Endometrium (tissue), 2 donors: ENCODE measurements at regions not wholly inside any gene's neighbourhood (a gene's known extent, or its start where the extent isn't known, plus 50 kb on each side); places are given as distances from the start of the nearest gene placed in this dataset.
A peak's percentile ranks its signal among the peaks of the same experiment; 100 is the strongest.

Experiments used
- FAIRE-seq: peaks from 2 replicates; lab custom pipeline; 2012; peaks lifted over from hg19 to GRCh38; lab: Jason Lieb, UNC
- donor health status: control.
- donor health status: control.

DNA sequence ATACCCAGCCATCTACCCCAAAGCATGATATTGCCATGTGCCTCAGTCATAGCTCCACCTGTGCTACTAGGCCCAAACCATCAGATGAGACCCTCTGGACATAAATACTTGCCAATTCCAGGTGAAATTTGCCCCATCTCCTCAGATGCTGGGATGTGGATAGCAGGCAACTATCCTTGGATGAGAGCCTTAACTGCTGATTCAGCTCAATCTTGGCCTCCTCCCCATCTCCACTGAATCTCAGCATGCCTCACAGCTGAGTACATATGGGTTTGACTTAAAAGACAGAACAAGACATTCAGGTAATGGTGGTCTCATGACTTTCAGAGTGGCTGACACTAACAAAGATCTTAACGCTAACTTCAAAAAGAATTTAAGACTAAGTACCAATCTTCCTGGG lies 50.8 kb upstream of the KLHL13 start:
- no peak for FAIRE-seq

DNA sequence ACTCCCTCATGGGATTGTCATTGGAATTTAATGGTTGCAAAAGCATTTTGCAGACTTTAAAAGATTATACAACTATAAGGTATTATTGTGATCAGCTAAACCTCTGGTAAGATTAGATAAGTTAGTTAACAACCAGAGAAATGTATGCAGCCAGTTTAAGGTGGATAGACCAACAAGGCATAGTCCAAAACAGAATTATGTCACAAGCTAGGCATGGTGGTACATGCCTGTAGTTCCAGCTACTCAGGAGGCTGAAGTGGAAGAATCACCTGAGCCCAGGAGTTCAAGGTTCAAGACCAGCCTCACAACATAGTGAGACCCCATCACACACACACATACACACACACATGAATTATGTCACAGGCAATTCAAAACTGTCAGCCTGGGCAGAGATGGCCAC lies 54.7 kb upstream of the KLHL13 start:
- FAIRE-seq = no peak

DNA sequence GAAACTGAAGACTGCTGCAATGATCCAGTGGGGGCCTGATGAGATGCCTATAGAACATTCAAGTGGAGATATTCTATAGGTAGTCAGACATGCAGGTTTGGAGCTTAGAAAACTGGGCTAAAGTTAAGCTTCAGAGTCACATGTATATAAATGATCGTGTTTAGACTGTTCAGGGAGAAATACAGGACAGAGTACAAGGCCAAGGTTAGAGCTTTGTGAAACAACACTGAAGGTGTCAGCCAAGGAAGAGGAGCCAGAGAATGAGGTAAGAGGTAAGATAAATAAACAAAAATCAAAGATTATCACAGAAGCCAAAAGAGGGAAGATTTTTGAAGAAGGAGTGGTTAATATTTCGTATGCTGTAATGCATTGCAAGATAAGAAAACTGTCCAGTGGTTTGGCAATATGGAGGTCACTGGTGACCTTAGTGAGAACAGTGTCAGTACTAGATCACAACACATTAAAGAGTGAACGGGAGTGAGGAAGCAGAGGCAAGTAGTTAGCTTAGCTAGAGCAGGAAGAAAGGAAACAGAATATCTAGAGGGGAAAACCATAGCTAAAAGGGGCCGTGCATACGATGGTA lies 58.0 kb upstream of the KLHL13 start:
- FAIRE-seq = no peak

DNA sequence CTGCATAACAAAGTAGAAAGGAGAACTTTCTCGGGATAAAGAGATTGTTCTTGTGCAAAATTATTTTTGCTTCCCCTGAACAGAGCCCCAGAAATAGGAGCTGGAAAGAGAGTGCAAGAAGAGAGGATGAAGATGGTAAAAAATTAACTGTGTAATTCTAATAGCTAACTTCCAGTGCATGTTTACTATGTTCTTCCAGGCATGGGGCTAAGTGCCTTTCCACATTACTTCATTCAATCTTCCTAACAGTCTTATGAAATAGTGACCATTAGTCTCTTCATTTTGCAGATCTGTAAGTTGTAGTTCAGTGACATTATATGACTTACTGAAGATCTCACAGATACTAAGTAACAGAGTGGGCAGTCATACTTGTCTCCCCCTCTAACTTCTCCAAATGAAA lies 61.1 kb upstream of the KLHL13 start:
- no peak for FAIRE-seq

DNA sequence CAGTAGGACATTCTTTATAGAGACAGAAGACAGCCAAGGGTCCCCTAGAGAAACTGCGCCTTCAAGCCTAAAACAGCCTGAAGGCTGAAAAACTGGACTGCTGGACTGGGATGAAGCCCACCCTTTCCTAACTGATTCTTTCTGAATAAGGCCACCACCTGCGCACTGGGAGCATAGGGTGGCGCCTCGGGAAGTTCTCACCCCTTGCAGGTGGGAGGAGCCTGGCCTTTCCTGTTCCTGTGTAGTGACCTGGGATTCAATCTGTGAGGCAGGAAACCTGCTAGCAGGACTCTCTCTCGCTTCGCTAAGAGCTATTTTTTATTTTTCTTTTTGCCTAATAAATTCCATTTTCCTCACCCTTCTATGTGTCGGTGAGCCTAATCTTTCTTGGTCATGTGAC lies 61.8 kb upstream of the KLHL13 start:
- no peak for FAIRE-seq

DNA sequence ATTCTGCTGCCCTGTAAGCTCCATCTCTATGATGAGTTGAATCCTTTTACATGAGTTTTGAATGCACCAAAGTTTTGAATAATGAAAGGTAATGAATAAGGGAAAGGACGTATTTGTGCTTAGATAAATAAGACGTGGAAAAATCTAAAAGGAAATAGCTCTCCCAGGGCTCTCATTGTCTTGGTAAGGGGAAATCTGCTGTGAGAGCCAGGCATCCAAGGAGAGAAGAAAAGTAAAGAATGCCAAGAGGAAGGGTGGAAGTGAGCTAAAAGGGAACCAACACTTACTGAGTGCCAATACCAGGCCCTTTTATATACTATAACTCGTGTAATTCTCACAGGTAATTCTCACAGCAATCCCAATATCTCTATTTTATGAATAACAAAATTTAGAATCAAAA lies 62.6 kb upstream of the KLHL13 start:
- no peak for FAIRE-seq

DNA sequence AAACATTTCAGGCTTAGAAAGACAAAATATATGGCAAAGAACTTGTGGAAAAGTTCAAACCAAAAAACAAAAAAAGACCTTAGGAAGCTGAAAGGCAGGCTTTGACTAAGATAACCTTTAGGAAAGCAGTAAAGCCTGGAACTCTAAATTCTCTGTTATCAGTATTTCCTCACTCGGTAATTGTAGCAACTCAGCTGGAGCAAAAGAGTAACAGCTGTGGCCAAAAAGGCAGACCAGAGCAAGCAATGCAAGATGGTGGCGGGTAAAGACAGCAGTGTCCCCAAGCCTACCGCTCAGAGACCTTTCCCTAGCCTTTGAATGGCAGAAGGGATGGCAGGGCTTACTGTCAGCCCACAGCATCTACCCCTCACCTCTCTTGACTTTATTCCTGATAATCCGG lies 63.1 kb upstream of the KLHL13 start:
- no peak for FAIRE-seq

DNA sequence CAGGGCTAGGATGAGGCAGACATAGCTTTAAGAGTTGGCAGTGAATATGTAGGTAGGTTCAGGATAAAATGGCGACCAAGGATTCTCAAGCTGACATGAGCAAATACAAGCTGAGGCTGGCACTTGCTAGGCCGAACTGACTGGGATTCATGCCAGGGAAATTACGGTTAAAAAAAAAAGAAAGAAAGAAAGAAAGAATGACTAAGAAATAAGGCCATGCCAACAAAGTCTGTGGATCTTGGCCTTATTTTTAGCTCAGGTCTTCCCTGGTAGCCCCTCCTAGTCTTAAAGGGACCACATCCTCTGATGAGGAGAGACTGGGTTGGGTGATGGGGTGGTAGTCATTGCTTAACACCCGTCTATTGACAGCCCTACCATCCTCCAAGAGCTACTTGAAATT lies 64.4 kb upstream of the KLHL13 start:
- no peak for FAIRE-seq

DNA sequence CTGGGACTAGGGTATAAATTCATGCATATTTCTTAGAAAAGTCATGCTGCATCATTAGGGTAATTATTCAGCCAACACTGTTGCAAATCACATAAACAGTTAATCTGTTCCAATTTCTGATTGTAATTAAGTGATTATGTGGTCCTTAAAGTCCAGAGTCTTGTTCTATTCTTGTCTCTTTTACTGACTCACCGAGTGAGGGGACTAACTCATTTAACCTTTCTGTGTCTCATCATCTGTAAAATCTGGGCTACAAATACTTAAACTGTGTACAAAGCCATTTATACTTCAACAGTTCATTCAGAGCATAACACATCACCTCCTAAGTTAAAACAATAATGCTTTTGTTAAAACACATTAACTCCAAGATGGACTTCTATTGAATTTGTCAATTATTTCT lies 65.4 kb upstream of the KLHL13 start:
- FAIRE-seq = peak; percentile 29

DNA sequence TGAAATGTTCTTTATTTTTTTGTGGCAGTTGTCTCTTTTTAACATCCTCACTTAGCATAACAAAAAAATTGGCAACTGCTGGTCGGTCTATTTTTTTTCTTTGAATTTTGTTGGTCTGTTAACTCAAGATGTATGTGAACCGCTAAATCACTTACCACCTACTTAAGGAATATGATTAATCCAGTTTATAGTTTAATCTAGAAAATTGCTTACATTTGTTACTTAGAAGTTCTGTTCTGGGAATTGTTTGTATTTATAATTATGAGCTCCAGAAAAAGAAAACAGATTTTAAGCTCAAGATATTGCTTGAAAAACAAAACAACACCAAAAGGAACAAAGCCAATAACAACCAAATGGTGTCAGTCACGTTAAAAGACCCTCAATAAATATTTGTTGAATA lies 66.1 kb upstream of the KLHL13 start:
- FAIRE-seq = peak; percentile 63

DNA sequence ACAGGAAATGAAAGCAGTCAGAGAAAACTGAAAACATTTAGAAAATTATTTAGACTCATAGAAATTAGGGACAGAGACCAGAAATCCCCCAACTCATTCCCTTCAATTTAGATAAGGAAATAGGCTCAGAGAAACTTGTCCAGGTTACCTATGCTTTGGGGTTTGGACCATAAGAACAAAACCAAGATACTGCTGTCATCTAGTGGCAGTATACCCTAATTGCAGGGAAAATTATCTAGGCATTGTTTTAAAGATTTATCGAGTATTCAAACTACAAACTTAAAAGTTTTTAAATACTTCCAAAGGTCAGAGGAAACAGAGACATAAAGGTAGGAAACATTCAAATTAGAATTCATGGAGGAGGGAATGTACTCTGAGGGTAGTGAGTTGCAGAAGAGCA lies 67.0 kb upstream of the KLHL13 start:
- FAIRE-seq = no peak

DNA sequence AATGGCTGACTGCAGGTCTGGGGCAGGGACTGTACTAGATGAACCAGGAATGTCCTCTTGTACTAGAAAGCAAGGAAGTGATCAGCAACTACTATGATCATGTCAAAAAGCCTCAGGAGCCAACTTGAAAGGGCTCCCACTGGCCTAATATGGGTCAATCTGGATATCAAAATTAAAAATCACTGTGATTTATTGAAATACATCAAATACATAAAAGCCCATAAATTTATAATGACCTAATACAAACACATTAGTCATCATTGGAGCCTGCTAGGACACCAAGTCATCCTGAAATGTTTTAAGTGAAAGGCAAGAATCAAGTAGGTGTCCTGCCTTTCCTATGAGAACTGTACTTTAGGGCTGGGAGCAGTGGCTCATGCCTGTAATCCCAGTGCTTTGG lies 70.5 kb upstream of the KLHL13 start:
- FAIRE-seq = no peak

DNA sequence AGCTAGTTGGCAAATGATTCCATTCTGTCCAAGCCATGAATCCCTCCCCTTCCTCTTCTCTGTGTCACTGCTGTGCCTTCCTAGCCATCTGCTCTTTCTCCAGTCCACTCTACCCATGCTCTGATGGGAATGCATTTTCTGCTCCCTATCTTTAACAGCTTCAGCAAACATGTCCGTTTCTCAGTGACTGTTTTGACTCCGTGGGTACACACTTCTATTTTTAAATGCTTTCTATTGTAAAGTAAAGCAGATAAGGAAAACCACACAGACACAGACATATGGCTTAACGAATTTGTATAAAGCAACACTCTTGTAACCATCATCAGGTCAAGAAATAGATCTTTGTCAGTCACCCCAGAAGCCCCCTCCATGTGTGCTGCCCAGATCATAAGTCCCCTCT lies 72.4 kb upstream of the KLHL13 start:
- no peak for FAIRE-seq

DNA sequence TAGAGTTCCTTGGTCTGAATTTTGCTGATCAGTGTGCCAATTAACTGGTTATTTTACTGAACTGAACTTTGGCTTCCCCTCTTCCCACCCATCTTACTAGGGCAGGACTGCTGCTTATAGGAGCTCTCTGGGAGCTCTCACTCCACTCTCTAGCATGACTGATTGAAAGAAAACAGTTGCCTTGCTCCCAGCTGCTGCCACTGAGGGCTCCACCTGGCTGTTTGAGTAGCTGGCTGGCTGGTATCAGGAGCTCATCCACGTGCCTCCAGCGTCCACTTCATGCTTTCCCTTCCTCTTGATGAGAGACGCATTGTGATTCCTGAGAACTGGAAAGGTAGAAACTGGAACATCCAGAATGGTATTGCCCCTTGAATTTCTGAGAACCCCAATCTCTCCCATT lies 73.0 kb upstream of the KLHL13 start:
- no peak for FAIRE-seq

DNA sequence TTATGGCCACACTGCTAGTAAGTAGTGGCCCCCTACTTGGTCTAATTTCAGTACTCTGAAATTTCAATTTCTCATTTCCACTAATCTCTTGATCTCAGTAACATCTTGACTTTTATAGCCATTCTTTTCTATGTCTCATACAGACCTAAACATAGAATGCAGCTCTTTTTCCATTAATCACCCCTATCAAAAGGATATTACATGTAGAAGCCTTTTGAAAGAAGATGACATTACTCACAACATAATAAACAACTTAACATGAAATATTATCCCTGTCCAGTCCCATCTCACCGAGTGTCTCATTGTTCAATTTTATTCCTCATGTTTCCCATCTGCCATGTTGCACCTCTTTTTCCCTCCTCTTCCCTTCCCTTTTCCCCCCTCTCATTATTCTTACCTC lies 81.1 kb upstream of the KLHL13 start:
- FAIRE-seq = no peak

DNA sequence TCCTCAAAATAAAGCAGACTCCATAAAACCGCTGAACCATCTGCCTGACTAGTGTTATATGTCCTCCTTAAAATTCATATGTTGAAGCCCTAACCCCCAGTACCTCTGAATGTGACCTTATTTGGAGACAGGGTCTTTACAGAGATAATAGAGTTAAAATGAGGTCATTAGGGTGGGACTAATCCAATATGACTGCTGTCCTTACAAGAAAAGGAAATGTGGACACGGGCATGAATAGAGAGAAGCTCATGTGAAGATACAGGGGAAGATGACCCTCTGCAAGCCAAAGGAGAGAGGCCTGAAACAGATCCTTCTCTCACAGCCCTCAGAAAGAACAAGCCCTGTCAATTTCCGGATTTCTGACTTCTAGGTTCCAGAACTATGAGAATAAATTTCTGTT lies 82.0 kb upstream of the KLHL13 start:
- FAIRE-seq = no peak

DNA sequence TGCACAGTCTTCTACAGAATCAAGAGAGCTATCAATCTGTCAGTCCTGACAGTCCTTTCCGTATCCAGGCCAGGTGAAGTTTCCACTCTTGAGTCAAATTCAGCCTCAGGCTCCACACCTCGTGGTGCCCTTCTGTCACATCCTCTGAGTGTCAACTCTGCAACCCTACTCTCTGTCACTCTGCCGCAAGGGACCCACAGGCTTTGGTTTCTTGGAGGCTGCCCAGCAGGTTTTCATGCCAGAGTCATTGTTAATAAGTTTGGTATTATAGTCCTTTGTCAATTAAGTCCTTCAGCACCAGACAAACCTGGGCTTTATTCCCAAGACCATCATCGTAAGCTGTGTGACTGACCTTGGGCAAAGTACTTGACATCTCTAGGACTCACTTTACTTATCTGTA lies 83.4 kb upstream of the KLHL13 start:
- FAIRE-seq = no peak

DNA sequence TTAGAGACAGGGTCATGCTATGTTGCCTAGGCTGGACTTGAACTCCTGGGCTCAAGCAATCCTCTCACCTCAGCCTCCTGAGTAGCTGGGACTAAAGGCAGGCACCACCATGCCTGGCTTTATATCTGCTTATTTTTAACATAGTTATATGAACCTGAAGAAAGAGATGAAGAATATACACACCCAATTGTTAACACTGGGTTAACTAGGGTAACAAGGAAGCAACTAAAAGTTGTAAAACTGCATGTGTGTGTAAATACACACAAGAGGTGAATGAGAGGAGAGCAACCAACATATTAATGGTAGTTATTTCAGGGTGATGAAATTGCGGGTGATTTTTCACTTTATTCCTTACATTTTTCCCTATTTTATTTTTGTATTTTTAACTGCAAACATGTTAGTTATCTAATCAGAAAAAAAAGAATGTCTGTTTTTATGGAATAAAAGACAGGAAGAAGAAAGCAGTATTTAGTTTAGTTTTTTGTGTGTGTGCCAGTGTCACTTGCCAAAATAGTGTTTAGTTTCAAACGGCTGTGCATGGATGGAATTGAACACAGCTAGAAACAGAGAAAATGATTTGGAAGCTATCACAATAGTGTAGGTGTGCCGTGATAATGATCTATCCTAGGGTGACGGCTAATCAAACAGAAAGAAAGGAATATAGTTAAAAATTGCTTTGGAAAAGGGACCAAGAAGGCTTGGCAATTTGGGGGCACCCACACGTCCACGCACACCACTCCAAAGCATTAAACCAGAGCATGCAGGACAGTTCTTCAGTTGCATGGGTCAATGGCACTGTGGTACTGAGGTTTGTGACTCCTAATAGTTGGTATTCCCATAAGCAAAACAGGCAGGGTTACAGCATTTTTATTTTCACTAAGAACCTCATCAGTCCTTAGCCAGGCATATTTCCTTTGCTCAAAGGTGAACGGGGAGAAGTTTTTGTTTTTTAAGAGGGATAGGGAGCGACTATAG lies 89.1 kb upstream of the KLHL13 start:
- FAIRE-seq = no peak

DNA sequence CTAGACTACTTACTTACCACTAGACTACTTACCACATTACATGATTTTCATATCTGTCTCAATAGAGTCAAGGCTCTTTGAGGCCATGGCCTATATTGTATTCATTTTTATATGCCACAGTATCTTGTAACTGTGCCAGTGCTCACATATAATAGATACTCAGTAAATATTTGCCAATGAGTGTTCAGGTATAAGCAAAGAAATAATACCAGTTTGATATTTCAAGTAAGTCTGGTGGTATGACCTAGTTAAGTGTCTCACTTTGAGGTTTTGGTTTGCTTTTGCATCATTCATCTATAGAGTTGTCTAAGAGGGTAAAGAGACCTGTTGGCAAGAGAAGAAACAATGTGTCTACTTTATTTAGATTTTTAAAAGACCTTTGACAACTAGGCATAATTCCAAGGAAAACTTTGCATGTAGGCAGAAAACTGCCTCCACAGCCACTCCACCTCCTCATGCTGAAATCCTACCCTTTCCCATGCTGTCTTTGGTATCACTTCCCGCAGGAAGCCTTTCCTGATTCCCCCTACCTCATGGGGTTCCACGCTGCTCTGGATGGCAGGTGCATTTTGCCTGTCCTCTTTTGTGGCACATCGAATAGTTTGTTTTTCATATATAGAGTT lies 91.3 kb upstream of the KLHL13 start:
- no peak for FAIRE-seq

DNA sequence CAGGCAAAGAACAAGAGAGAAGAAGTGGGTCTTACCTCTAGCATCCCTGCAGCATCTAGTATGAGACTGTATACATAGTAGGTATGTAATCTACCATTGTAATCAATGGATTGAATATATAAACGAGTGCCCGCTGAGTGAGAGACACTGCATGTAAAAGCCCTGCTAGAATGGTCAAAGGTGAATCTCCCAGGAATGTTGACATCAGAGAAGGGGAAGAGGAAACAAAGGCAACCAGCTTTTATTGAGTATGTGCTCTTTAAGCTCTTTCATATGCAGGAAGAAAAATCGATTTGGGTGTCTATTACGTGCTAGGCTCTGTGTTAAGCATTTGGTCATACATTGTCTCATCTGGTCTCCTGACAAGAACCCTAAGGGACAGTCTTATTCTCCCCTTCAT lies 91.9 kb upstream of the KLHL13 start:
- no peak for FAIRE-seq

DNA sequence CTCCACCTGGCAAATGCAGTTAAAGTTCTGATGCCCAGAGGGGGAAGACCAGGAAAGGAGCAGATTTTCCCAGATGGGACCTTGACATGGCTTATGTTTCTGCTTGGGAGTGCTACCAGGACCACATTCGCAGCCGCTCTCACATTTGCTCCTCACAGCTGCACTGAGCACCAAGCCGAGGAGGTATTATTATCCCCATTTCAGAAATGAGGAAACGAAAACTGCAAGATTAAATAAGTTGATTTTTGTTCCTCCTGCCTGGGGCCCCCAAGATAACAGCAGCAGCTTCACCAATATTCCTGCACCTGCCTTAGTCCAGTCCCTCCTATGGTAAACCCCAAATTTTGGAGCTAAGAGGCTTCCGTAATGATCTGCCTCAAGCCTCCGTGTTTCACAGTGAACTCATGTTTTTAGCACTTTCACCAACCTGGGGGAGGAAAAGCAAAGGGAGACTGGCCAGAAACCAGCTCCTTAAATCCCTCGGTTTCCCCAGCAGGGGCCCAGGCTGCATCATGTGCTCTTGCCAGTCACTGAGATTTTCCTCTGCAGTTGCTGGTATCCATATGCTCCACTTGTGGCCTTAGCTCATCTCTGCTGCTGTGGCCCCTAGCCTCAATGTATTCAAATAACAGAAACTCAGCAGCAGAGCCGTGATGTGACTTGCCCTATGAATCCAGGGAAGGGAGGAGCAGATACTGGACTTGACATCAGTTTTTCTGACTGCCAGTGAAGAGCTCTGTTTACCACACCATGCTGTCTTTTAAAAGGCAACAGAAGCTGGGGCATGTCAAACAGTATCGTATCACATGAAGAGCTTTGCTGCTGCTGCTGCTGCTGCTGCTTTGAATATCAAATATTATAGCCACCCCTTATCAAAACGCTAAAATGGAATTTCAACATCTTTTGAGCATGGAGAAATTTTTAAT lies 95.5 kb upstream of the KLHL13 start:
- FAIRE-seq = no peak

DNA sequence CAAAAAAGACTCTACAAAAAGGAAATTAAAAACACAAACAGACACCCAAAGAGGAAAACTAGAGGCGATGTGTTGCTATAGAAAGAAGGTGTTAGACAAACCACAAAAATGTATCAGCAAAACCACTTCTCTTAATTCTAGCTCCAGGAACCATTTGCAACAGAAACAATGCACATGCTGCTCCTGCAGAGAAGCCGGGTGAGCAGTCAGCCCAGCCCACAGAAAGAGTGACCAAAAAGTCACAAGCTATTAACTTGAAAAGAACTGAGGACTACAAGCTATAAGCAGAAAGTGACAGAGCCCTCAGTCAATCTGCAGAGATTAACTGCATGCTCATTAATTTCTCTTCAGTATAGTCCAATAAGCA lies 96.2 kb upstream of the KLHL13 start:
- FAIRE-seq = no peak
